Astrocyte (in vitro differentiated cells and primary cell): ENCODE measurements at regions not wholly inside any gene's neighbourhood (a gene's known extent, or its start where the extent isn't known, plus 50 kb on each side); places are given as distances from the start of the nearest gene placed in this dataset.

Experiments
- DNase-seq: peaks from one replicate; pipeline ENCODE4 v3.0.0-alpha.2; 2010; ENCODE audit warnings: low read depth
- FAIRE-seq: peaks from 2 replicates; lab custom pipeline; 2011; peaks lifted over from hg19 to GRCh38; lab: Jason Lieb, UNC
- H2AFZ ChIP-seq: 2 replicates; pipeline ENCODE4 v1.6.0; 2012; ENCODE audit warnings: low read depth, low read length, inconsistent platforms
- H3K27ac ChIP-seq: 2 replicates; pipeline ENCODE4 v1.5.1; 2011; ENCODE audit warnings: low read depth, low read length, inconsistent platforms
- H3K27me3 ChIP-seq: 2 replicates; pipeline ENCODE4 v1.6.0; 2011; ENCODE audit warnings: low read length, inconsistent platforms; ENCODE audit not compliant: insufficient read depth
- H3K36me3 ChIP-seq: 2 replicates; pipeline ENCODE4 v1.5.1; 2011; ENCODE audit warnings: low read length, inconsistent platforms; ENCODE audit not compliant: insufficient read depth
- H3K4me1 ChIP-seq: 2 replicates; pipeline ENCODE4 v1.5.1; 2011; ENCODE audit warnings: low read length, inconsistent platforms; ENCODE audit not compliant: insufficient read depth
- H3K4me2 ChIP-seq: 2 replicates; pipeline ENCODE4 v1.6.0; 2012; ENCODE audit warnings: low read length, inconsistent platforms
- H3K4me3 ChIP-seq: 2 replicates; pipeline ENCODE4 v1.5.1; 2011; ENCODE audit warnings: low read depth, mild to moderate bottlenecking, low read length, inconsistent platforms; ENCODE audit not compliant: insufficient read depth
- H3K79me2 ChIP-seq: 2 replicates; pipeline ENCODE4 v1.6.0; 2012; ENCODE audit warnings: mild to moderate bottlenecking, low read length, inconsistent platforms; ENCODE audit not compliant: insufficient read depth
- H3K9ac ChIP-seq: 2 replicates; pipeline ENCODE4 v1.6.0; 2012; ENCODE audit warnings: mild to moderate bottlenecking, low read length, inconsistent platforms
- H3K9me3 ChIP-seq: 2 replicates; pipeline ENCODE4 v1.5.1; 2012; ENCODE audit warnings: low read depth, mild to moderate bottlenecking, low read length, inconsistent platforms; ENCODE audit not compliant: insufficient read depth
- H4K20me1 ChIP-seq: 2 replicates; pipeline ENCODE4 v1.6.0; 2012; ENCODE audit warnings: low read length, inconsistent platforms; ENCODE audit not compliant: insufficient read depth
- H3K27ac Mint-ChIP-seq: one replicate; pipeline ENCODE4 v1.8.0; 2021; ENCODE audit warnings: mild to moderate bottlenecking, mixed read lengths; ENCODE audit not compliant: unreplicated experiment
- H3K27me3 Mint-ChIP-seq: one replicate; pipeline ENCODE4 v1.8.0; 2021; ENCODE audit warnings: low read depth, mixed read lengths; ENCODE audit not compliant: unreplicated experiment
- H3K36me3 Mint-ChIP-seq: one replicate; pipeline ENCODE4 v1.8.0; 2021; ENCODE audit warnings: low read depth, mixed read lengths; ENCODE audit not compliant: unreplicated experiment
- H3K4me1 Mint-ChIP-seq: one replicate; pipeline ENCODE4 v1.8.0; 2021; ENCODE audit warnings: low read depth, mixed read lengths; ENCODE audit not compliant: unreplicated experiment
- H3K4me3 Mint-ChIP-seq: one replicate; pipeline ENCODE4 v1.8.0; 2021; ENCODE audit warnings: mild to moderate bottlenecking, moderate library complexity, mixed read lengths; ENCODE audit not compliant: unreplicated experiment
- H3K9me3 Mint-ChIP-seq: one replicate; pipeline ENCODE4 v1.8.0; 2021; ENCODE audit warnings: mild to moderate bottlenecking, mixed read lengths; ENCODE audit not compliant: unreplicated experiment
- CTCF ChIP-seq: IDR thresholded peaks from 2 replicates; pipeline ENCODE4 v1.5.1; 2011; ENCODE audit warnings: low read depth, mild to moderate bottlenecking, inconsistent platforms, low read length, moderate library complexity; ENCODE audit not compliant: insufficient read depth

GRCh38 chr4:23942471-23942870 lies 52.6 kb upstream of the PPARGC1A start:
- Histone ChIP-seq H3K27ac (no peak overlapping the region), H3K79me2 (no peaks in the 10 kb centered on the region), H3K9me3 (no peaks in the 10 kb centered on the region), H3K27me3 (no peaks in the 10 kb centered on the region), H4K20me1 (no peaks in the 10 kb centered on the region), H2AFZ (no peak overlapping the region), H3K4me3 (no peak overlapping the region), H3K4me1 (peaks cover 14% of the 10 kb centered on the region), H3K9ac (no peak overlapping the region), H3K36me3 (no peaks in the 10 kb centered on the region), H3K4me2 (no peak overlapping the region)
- H3K4me3 Mint-ChIP-seq = no peak overlapping the region
- no peak overlapping the region for H3K27ac Mint-ChIP-seq
- H3K4me1 Mint-ChIP-seq = peaks cover 28% of the 10 kb centered on the region
- DNase-seq (no peak), FAIRE-seq (no peak)
- H3K9me3 Mint-ChIP-seq = peaks cover 1% of the 10 kb centered on the region
- TF ChIP-seq CTCF = no peak
- no peaks in the 10 kb centered on the region for H3K36me3 Mint-ChIP-seq
- no peaks in the 10 kb centered on the region for H3K27me3 Mint-ChIP-seq
